Endothelial cell of umbilical vein (primary cell): ENCODE measurements at regions not wholly inside any gene's neighbourhood (a gene's known extent, or its start where the extent isn't known, plus 50 kb on each side); places are given as distances from the start of the nearest gene placed in this dataset.

Experiments
- BruUV-seq: library from RNA; stranded (reverse); fragments of 400-500 nt; replicated peaks from 2 replicates; lab custom pipeline; 2021; lab: Mats Ljungman, UMichigan
- CTCF ChIA-PET: fragments of 300-600, 350-600 bp; sonication (Branson Sonifier 250); formaldehyde crosslinking; loops from one replicate; lab custom pipeline; 2021; ENCODE audit warnings: antibody characterized with exemption, inconsistent platforms; lab: Charles Lee
- POLR2A ChIA-PET: fragments of 300-600, 350-600 bp; sonication (Branson Sonifier 250); formaldehyde crosslinking; loops from one replicate; lab custom pipeline; 2021; ENCODE audit warnings: antibody characterized with exemption, inconsistent platforms; lab: Charles Lee
- DNase-seq: peaks from one replicate; pipeline ENCODE4 v3.0.0-alpha.2; 2011; ENCODE audit warnings: low read depth, low spot score
- FAIRE-seq: peaks from 2 replicates; lab custom pipeline; 2011; peaks lifted over from hg19 to GRCh38; lab: Jason Lieb, UNC
- H2AFZ ChIP-seq: 2 replicates; pipeline ENCODE4 v1.6.0; 2012; ENCODE audit warnings: low read depth, low read length, control low read depth, inconsistent platforms
- H3K27ac ChIP-seq: 2 replicates; pipeline ENCODE4 v1.5.1; 2011; ENCODE audit warnings: low read depth, mild to moderate bottlenecking, control low read depth, low read length, moderate library complexity; ENCODE audit not compliant: insufficient read depth
- H3K27me3 ChIP-seq, 2 experiments: 2 replicates each; pipeline versions ENCODE4 v1.6.0 to v1.6.1; 2011; ENCODE audit warnings: low read length in 2 of 2, mixed read lengths in 1 of 2; ENCODE audit not compliant: control insufficient read depth in 2 of 2, insufficient read depth in 2 of 2
- H3K36me3 ChIP-seq, 2 experiments: 2 replicates in 1 of 2; 3 replicates in 1 of 2; pipeline ENCODE4 v1.5.1; 2011; ENCODE audit warnings: low read length in 2 of 2, mild to moderate bottlenecking in 1 of 2, moderate library complexity in 1 of 2; ENCODE audit not compliant: control insufficient read depth in 2 of 2, insufficient read depth in 2 of 2; ENCODE audit errors: extremely low read depth in 1 of 2
- H3K4me1 ChIP-seq: 3 replicates; pipeline ENCODE4 v1.5.1; 2011; ENCODE audit warnings: mild to moderate bottlenecking, low read length; ENCODE audit not compliant: control insufficient read depth, insufficient read depth; ENCODE audit errors: extremely low read depth
- H3K4me2 ChIP-seq: 2 replicates; pipeline ENCODE4 v1.6.1; 2011; ENCODE audit warnings: low read length, control low read depth, mixed read lengths; ENCODE audit not compliant: insufficient read depth
- H3K4me3 ChIP-seq, 3 experiments: fragments of 200-600 bp in 1 of 3; sonication (generic), shearing (Covaris generic) in 1 of 3; replicated peaks in 1 of 3; 2 replicates each; pipeline ENCODE4 v1.5.1; 2011 to 2016; ENCODE audit warnings: control low read depth in 3 of 3, low read length in 3 of 3, mild to moderate bottlenecking in 2 of 3, inconsistent platforms in 1 of 3, low read depth in 1 of 3, moderate library complexity in 1 of 3; ENCODE audit not compliant: insufficient read depth in 1 of 3
- H3K79me2 ChIP-seq: 2 replicates; pipeline ENCODE4 v1.6.0; 2012; ENCODE audit warnings: low read length, inconsistent platforms; ENCODE audit not compliant: control insufficient read depth, insufficient read depth
- H3K9ac ChIP-seq: replicated peaks from 2 replicates; pipeline ENCODE3; 2011; ENCODE audit warnings: low read length, control low read depth; ENCODE audit not compliant: insufficient read depth; ENCODE audit errors: extremely low read depth
- H3K9me1 ChIP-seq: replicated peaks from 3 replicates; pipeline ENCODE4 v1.6.0; 2011; ENCODE audit warnings: mild to moderate bottlenecking, low read length; ENCODE audit not compliant: control insufficient read depth, insufficient read depth; ENCODE audit errors: extremely low read depth
- H3K9me3 ChIP-seq: replicated peaks from 2 replicates; pipeline ENCODE4 v1.5.1; 2012; ENCODE audit warnings: low read length, inconsistent platforms; ENCODE audit not compliant: control insufficient read depth, insufficient read depth
- H4K20me1 ChIP-seq: replicated peaks from 2 replicates; pipeline ENCODE3; 2011; ENCODE audit warnings: mild to moderate bottlenecking, low read length; ENCODE audit not compliant: control insufficient read depth, insufficient read depth; ENCODE audit errors: extremely low read depth
- CTCF ChIP-seq, 2 donors: IDR thresholded peaks; 1 replicate in 1 of 2; 2 replicates in 1 of 2; pipeline ENCODE4 v1.5.1; 2011; ENCODE audit warnings: low read length in 2 of 2, mild to moderate bottlenecking in 2 of 2, moderate library complexity in 2 of 2, control low read depth in 1 of 2, inconsistent platforms in 1 of 2, low read depth in 1 of 2; ENCODE audit not compliant: insufficient read depth in 1 of 2; ENCODE audit errors: extremely low read depth in 1 of 2
- EZH2 ChIP-seq: IDR thresholded peaks from 2 replicates; pipeline ENCODE4 v1.6.1; 2012; ENCODE audit warnings: borderline replicate concordance, low read depth, mild to moderate bottlenecking, moderate library complexity, low read length, inconsistent platforms; ENCODE audit not compliant: severe bottlenecking
- FOS ChIP-seq: IDR thresholded peaks from 2 replicates; pipeline ENCODE4 v1.6.1; 2011; ENCODE audit warnings: mild to moderate bottlenecking, low read length, moderate library complexity, borderline replicate concordance; ENCODE audit not compliant: insufficient read depth
- GATA2 ChIP-seq: IDR thresholded peaks from 2 replicates; pipeline ENCODE4 v1.7.0; 2011; ENCODE audit warnings: low read depth, mild to moderate bottlenecking, moderate library complexity, mixed read lengths, low read length; ENCODE audit not compliant: insufficient read length, insufficient read depth
- JUN ChIP-seq: IDR thresholded peaks from 2 replicates; pipeline ENCODE4 v1.6.1; 2011; ENCODE audit warnings: borderline replicate concordance, low read depth; ENCODE audit not compliant: insufficient read length, insufficient read depth
- MAX ChIP-seq: IDR thresholded peaks from 2 replicates; pipeline ENCODE4 v1.6.1; 2011; ENCODE audit not compliant: insufficient read depth, insufficient read length
- MYC ChIP-seq: IDR thresholded peaks from one replicate; pipeline ENCODE4 v1.6.1; 2011; ENCODE audit warnings: mild to moderate bottlenecking, low read depth, low read length
- POLR2A ChIP-seq: IDR thresholded peaks from 2 replicates; pipeline ENCODE4 v1.6.1; 2012; ENCODE audit warnings: low read depth, mild to moderate bottlenecking, control low read depth, low read length
- POLR2AphosphoS5 ChIP-seq: IDR thresholded peaks from 2 replicates; pipeline ENCODE4 v1.6.1; 2012; ENCODE audit warnings: low read depth, mild to moderate bottlenecking, control low read depth, low read length, moderate library complexity; ENCODE audit not compliant: insufficient read depth
- dilution Hi-C: fragments of 300-500 bp; cut with MboI; formaldehyde crosslinking; loops from one replicate; pipeline ENCODE4 v1.15.0; 2019; ENCODE audit warnings: low sequenced_read_pairs; ENCODE audit not compliant: extremely low pct_ligation_motif_present
- intact Hi-C: fragments of 100-400 bp; cut with micrococcal nuclease; formaldehyde crosslinking; loops from one replicate; pipeline ENCODE4 v1.10.0; 2022

GRCh38 chr7:32217341-32218153, 147.3 kb upstream of the PDE1C start:
- H4K20me1 ChIP-seq, result no peaks in the 10 kb centered on the region
- H3K9me1 ChIP-seq, result no peaks in the 10 kb centered on the region
- no peaks in the 10 kb centered on the region for H3K4me1 ChIP-seq
- no peak overlapping the region for H3K4me2 ChIP-seq
- H3K4me3 ChIP-seq, result no peak overlapping the region
- no peaks in the 10 kb centered on the region for H3K79me2 ChIP-seq
- H3K9me3 ChIP-seq, result no peaks in the 10 kb centered on the region
- TF ChIP-seq MAX (no peak), FOS (no peak), POLR2A (no peak), GATA2 (no peak), CTCF (IDR thresholded peaks at IDR 0.05; ENCODE audit: extremely low read depth in 1 of 2, insufficient read depth in 1 of 2, low read depth in 1 of 2, low read length in 2 of 2) (no peak), EZH2 (no peak), MYC (no peak), POLR2AphosphoS5 (no peak), JUN (no peak)
- H2AFZ ChIP-seq, result no peak overlapping the region
- intact Hi-C loops, result no loop called here
- ChIA-PET POLR2A (no interaction called here), CTCF (interaction anchor here (0.7 kb wide), 2 partner anchors 457 to 1083 kb away, joined by 3 to 4 read pairs; no protein-coding TSS in a partner anchor)
- H3K9ac ChIP-seq, result no peak overlapping the region
- H3K27ac ChIP-seq, result no peak overlapping the region
- dilution Hi-C loops, result no loop called here
- DNase-seq (no peak), FAIRE-seq (no peak)
- no TSS peak for BruUV-seq
- H3K36me3 ChIP-seq, result no peaks in the 10 kb centered on the region
- H3K27me3 ChIP-seq, result no peaks in the 10 kb centered on the region
